ENCODE measurements at regions not wholly inside any gene's neighbourhood (a gene's known extent, or its start where the extent isn't known, plus 50 kb on each side); places are given as distances from the start of the nearest gene placed in this dataset.

GRCh38 chr9:100698945-100699344 is 121.1 kb downstream of the CAVIN4 start:
- 0% methylated on average over 1 of the region's 1 CpG for WGBS (ENCODE audit: insufficient coverage, insufficient replicate concordance, low lambda C conversion rate, missing lambda C conversion rate)
- no peaks in the 10 kb centered on the region for H3K79me2 ChIP-seq (ENCODE audit: control insufficient read depth, insufficient read depth, low read length)
- SMC1A ChIA-PET (ENCODE audit: uncharacterized antibody, unreplicated experiment): no interaction called here

More at GRCh38 chr9:100698945-100699344, 121.1 kb downstream of the CAVIN4 start:
- Histone ChIP-seq H3K4me2 (ENCODE audit: control insufficient read depth, insufficient read depth) (no peak overlapping the region), H3K27me3 (replicated peaks in 1 of 2; ENCODE audit: control insufficient read depth in 2 of 2, insufficient read depth in 2 of 2, low read length in 1 of 2) (no peaks in the 10 kb centered on the region), H3K4me1 (ENCODE audit: control insufficient read depth, insufficient read depth, low read length) (no peaks in the 10 kb centered on the region), H4K20me1 (ENCODE audit: control insufficient read depth, insufficient read depth) (no peaks in the 10 kb centered on the region), H3K9ac (ENCODE audit: control insufficient read depth, insufficient read depth, low read length) (no peak overlapping the region), H3K9me3 (replicated peaks; ENCODE audit: control insufficient read depth, insufficient read depth, low read length) (no peaks in the 10 kb centered on the region), H2AFZ (ENCODE audit: control insufficient read depth, low read depth, low read length) (no peak overlapping the region), H3K4me3 (no peak overlapping the region), H3K27ac (ENCODE audit: control insufficient read depth, insufficient read depth) (no peak overlapping the region), H3K36me3 (ENCODE audit: control insufficient read depth in 2 of 2, insufficient read depth in 2 of 2, low read length in 1 of 2) (no peaks in the 10 kb centered on the region)
- ChIA-PET POLR2A (no interaction called here), CTCF (interaction anchor here (1.1 to 6.2 kb wide), 2 partner anchors 17 to 612 kb away, joined by 3 to 32 read pairs; no protein-coding TSS in a partner anchor), RAD21 (ENCODE audit: unreplicated experiment) (no interaction called here)
- in situ Hi-C loops (cut with MboI) (no loop called here), intact Hi-C loops (cut with micrococcal nuclease; ENCODE audit: unreplicated experiment) (no loop called here)
- TF ChIP-seq CHD1 (IDR thresholded peaks at IDR 0.05; ENCODE audit: low read depth, low read length) (no peak), ATF7 (IDR thresholded peaks at IDR 0.05; ENCODE audit: low read depth) (no peak), NFYB (IDR thresholded peaks at IDR 0.05; ENCODE audit: insufficient read depth, low read depth, low read length) (no peak), IKZF1 (conservative IDR thresholded peaks at IDR 0.05) (no peak), TAF1 (IDR thresholded peaks at IDR 0.05; ENCODE audit: borderline replicate concordance, low read depth, low read length) (no peak), SMC3 (IDR thresholded peaks at IDR 0.05; ENCODE audit: borderline replicate concordance, low read length) (no peak), TCF7 (IDR thresholded peaks at IDR 0.05; ENCODE audit: borderline replicate concordance) (no peak), CEBPZ (IDR thresholded peaks at IDR 0.05; ENCODE audit: low read depth, low read length) (no peak), NBN (IDR thresholded peaks at IDR 0.05) (no peak), FOXM1 (IDR thresholded peaks at IDR 0.05; ENCODE audit: low read depth, low read length) (no peak), ZNF384 (IDR thresholded peaks at IDR 0.05; ENCODE audit: borderline replicate concordance, low read depth, low read length) (no peak), CREB1 (IDR thresholded peaks at IDR 0.05; ENCODE audit: low read depth) (no peak), WRNIP1 (IDR thresholded peaks at IDR 0.05; ENCODE audit: borderline replicate concordance, low read depth, low read length) (no peak), USF2 (IDR thresholded peaks at IDR 0.05; ENCODE audit: borderline replicate concordance, low read depth, low read length) (no peak), MXI1 (IDR thresholded peaks at IDR 0.05; ENCODE audit: low read depth, low read length) (no peak), SREBF1 (IDR thresholded peaks at IDR 0.05; ENCODE audit: low read length) (no peak), EGR1 (IDR thresholded peaks at IDR 0.05; ENCODE audit: borderline replicate concordance in 1 of 2, low read depth in 2 of 2, low read length in 2 of 2) (no peak)
- TF ChIP-seq, protein P1, sequence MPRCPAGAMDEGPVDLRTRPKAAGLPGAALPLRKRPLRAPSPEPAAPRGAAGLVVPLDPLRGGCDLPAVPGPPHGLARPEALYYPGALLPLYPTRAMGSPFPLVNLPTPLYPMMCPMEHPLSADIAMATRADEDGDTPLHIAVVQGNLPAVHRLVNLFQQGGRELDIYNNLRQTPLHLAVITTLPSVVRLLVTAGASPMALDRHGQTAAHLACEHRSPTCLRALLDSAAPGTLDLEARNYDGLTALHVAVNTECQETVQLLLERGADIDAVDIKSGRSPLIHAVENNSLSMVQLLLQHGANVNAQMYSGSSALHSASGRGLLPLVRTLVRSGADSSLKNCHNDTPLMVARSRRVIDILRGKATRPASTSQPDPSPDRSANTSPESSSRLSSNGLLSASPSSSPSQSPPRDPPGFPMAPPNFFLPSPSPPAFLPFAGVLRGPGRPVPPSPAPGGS (IDR thresholded peaks at IDR 0.05; ENCODE audit: borderline replicate concordance, insufficient read depth, low read depth, low read length, poor library complexity, severe bottlenecking): no peak
- DNase-seq (ENCODE audit: low read depth, low spot score): no peak
- no peak for ATAC-seq
- no peak for FAIRE-seq
- BruUV-seq (replicated peaks): no TSS peak
